ENCODE measurements at regions not wholly inside any gene's neighbourhood (a gene's known extent, or its start where the extent isn't known, plus 50 kb on each side); places are given as distances from the start of the nearest gene placed in this dataset.

GRCh38 chr3:40843851-40844548 lies 319.2 kb downstream of the ZNF621 start:
- TF ChIP-seq CTCF (conservative IDR thresholded peaks at IDR 0.05; ENCODE audit: low read length) (no peak), EZH2phosphoT487 (IDR thresholded peaks at IDR 0.05; ENCODE audit: borderline replicate concordance, low read depth, low read length) (no peak)

Measured in OCI-LY7 (cell line).